NOMO-1 treated with dmso at 0.1 percent for 144 hours (cell line): ENCODE measurements at regions not wholly inside any gene's neighbourhood (a gene's known extent, or its start where the extent isn't known, plus 50 kb on each side); places are given as distances from the start of the nearest gene placed in this dataset.

Experiments
- DNase-seq: peaks from one replicate; lab custom pipeline; 2025; ENCODE audit not compliant: unreplicated experiment; lab: John Stamatoyannopoulos, UW

GRCh38 chr2:225340923-225341322 is 58.6 kb upstream of the NYAP2 start:
- no peak for DNase-seq

- DNase-seq: no peak
These were observed 62.3 kb upstream of the NYAP2 start for GRCh38 chr2:225337183-225337582.

- no peak for DNase-seq
These were observed 65.0 kb upstream of the NYAP2 start for GRCh38 chr2:225334514-225334913.

- no peak for DNase-seq
These were observed 71.3 kb upstream of the NYAP2 start for GRCh38 chr2:225328192-225328591.

- DNase-seq: no peak
These were observed 72.5 kb upstream of the NYAP2 start for GRCh38 chr2:225326969-225327368.

GRCh38 chr2:225319872-225320271 is 79.6 kb upstream of the NYAP2 start:
- DNase-seq: no peak

- DNase-seq: no peak
These were observed 81.1 kb upstream of the NYAP2 start for GRCh38 chr2:225318440-225318839.

- DNase-seq: no peak
These were observed 82.3 kb upstream of the NYAP2 start for GRCh38 chr2:225317186-225317585.

GRCh38 chr2:225310745-225311144 is 88.8 kb upstream of the NYAP2 start:
- no peak for DNase-seq

- DNase-seq: no peak
These were observed 90.0 kb upstream of the NYAP2 start for GRCh38 chr2:225309516-225309915.

- DNase-seq: no peak
These were observed 102.6 kb upstream of the NYAP2 start for GRCh38 chr2:225296951-225297350.

GRCh38 chr2:225295102-225295501 is 104.4 kb upstream of the NYAP2 start:
- DNase-seq: no peak

DNA sequence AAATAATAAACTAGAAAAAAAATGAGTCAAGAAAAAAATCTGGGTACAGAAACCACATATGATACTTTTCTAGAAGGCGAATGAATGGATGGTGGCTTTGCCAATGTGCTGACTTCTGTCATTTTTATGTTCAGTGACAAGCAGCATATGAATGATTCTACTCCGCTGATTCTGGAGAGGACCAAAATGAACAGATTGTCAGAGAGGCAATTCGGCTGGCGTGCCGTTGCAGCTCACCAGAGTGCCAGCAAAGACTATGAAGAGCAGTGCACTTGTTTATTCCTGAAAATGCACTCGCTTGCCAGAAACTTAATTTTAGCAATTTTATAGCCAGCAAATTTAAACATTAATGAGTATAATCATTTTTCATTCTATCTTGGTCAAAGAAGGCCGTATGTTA is 105.9 kb upstream of the NYAP2 start:
- no peak for DNase-seq

GRCh38 chr2:225290757-225291400 is 108.6 kb upstream of the NYAP2 start:
- no peak for DNase-seq

GRCh38 chr2:225289659-225290058 is 109.9 kb upstream of the NYAP2 start:
- no peak for DNase-seq

DNA sequence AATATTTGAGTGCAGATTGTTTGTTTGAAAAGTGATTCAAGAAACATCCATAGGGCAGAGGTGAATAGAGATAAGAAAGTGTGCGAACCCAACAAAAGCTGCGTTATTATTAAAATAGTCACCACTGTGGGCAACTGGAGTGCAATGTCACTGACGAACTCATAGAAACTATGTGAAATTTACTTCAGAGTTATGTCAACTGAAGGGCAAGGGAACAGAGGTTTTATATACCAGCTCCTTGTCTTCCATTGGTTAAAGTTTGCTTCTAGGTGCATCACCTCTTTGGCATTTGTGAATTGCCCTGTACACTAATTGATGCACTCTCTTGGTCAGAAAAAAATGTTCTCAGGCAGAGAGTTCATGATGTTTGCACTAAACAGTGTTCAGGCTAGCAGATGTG is 110.5 kb upstream of the NYAP2 start:
- no peak for DNase-seq

- DNase-seq: no peak
These were observed 116.4 kb upstream of the NYAP2 start for GRCh38 chr2:225282858-225283710.

DNA sequence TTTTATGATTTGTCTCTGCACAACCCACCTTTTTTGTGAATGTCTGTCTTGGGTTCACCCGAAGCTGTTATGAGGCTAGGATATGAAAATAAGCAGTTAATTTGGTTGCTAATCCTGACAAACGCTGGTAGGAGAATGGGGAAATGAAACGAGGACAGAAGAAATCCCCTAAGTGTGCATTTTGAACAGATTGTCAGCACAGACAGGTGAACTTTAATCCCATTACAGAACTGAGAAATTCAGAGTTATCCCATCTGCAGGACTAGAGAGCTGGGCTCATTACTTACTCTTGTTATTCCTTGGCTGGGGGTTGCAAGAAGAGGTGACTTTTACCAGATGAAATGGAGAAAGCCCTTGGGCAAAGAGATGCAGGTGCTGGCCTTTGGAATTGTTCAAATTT is 123.3 kb upstream of the NYAP2 start:
- no peak for DNase-seq

DNA sequence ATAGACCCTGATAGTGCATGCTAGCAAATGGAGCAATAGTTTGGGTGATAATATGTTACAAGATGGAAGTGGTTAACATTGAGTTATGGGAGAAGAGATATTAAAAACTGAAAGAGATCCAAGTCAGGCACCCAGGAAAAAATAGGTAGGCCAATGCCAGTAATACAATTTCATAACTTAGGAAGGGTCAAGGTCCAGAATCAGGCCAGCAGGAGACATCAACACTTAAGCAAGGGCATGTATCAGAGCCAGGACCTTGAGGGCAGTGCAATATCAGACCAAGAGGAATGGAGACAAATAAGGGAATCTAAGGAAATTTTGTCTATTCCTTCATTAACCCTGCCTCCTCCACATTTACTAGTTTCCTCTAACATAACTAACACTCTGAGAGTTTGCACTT is 124.1 kb upstream of the NYAP2 start:
- DNase-seq: no peak

DNA sequence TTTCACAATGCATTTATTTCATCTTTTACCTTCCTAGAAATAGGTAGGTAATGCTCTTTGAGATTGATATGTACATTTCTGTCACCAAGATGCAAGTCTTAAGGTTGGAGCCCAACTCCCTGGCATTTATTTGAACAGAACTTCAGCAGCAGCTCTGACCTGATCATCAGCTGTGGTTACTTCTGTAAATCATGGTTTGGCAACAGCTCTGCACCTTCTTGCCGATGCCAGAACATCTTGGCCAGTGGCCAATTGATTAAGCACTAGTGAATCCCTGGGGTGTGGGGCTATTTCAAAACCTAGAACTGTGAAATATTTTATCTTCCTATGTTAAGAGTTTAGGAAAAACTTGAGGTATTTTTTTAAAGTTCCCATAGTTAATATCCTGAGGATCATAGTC is 124.8 kb upstream of the NYAP2 start:
- DNase-seq: no peak

DNA sequence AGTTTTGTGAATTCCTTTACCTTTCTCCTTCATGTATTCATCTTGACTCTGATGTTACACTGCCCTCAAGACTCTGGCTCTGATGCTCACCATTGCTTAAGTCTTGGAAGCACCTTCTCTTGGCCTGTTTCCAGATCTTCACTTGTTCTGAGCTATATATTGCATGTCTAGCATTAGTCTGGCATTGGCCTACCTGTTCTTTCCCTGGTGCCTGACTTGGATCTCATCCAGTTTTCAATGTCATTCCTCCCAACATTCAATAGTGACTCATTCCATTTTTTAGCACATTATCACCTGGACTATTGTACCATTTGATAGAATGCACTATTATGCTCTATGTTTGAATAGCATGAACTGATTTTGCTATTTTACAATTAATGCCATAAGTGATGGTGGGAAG is 127.3 kb upstream of the NYAP2 start:
- DNase-seq: no peak

DNA sequence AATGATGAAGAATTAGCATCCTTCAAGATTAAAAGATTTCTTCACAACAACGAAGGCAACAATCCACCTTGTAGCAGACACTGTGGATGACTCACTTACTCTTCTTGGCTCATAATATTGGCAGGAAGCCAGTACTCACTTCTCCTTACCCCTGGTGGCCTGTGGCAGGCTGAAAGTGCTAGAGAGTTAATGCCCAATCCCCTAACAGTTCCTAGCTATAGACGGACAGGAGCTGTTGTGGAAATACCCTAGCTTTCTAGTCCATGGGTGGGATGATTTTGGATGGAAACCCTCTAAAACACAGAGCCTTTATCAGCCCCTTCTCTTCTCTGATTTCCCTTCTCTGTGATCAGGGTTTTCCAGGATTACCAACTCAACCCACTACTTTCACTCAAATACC is 128.6 kb upstream of the NYAP2 start:
- DNase-seq: peak; percentile 91

GRCh38 chr2:225270053-225270452 is 129.5 kb upstream of the NYAP2 start:
- no peak for DNase-seq
